Neural progenitor cell (in vitro differentiated cells): ENCODE measurements at regions not wholly inside any gene's neighbourhood (a gene's known extent, or its start where the extent isn't known, plus 50 kb on each side); places are given as distances from the start of the nearest gene placed in this dataset.

Experiments
- DNase-seq: peaks from one replicate; pipeline ENCODE4 v3.0.0-alpha.2; 2016; ENCODE audit warnings: low spot score
- H2AFZ ChIP-seq: fragments of 200-600 bp; sonication (generic); replicated peaks from 2 replicates; pipeline ENCODE4 v1.6.1; 2016; ENCODE audit warnings: antibody characterized with exemption
- H3F3A ChIP-seq: fragments of 200-600 bp; sonication (generic); 2 replicates; pipeline ENCODE4 v1.6.1; 2016; ENCODE audit warnings: antibody characterized with exemption, low read depth
- H3K27ac ChIP-seq: fragments of 200-600 bp; sonication (generic); 2 replicates; pipeline ENCODE4 v1.5.1; 2016; ENCODE audit warnings: mild to moderate bottlenecking
- H3K27me3 ChIP-seq: fragments of 200-600 bp; sonication (generic); 2 replicates; pipeline ENCODE4 v1.6.1; 2016; ENCODE audit warnings: mild to moderate bottlenecking, moderate library complexity
- H3K36me3 ChIP-seq: fragments of 200-600 bp; sonication (generic); 2 replicates; pipeline ENCODE4 v1.5.1; 2016
- H3K4me1 ChIP-seq: fragments of 200-600 bp; sonication (generic); 2 replicates; pipeline ENCODE4 v1.6.1; 2016; ENCODE audit warnings: mixed run types
- H3K4me2 ChIP-seq: fragments of 200-600 bp; sonication (generic); 2 replicates; pipeline ENCODE4 v1.6.1; 2016
- H3K4me3 ChIP-seq: fragments of 200-600 bp; sonication (generic); 2 replicates; pipeline ENCODE4 v1.5.1; 2016
- H3K79me2 ChIP-seq: fragments of 200-600 bp; sonication (generic); 2 replicates; pipeline ENCODE4 v1.6.1; 2016; ENCODE audit warnings: low read depth
- H3K9ac ChIP-seq: fragments of 200-600 bp; sonication (generic); 2 replicates; pipeline ENCODE4 v1.6.1; 2016
- H3K9me3 ChIP-seq: fragments of 200-600 bp; sonication (generic); 2 replicates; pipeline ENCODE4 v1.5.1; 2016; ENCODE audit warnings: low read depth
- H4K20me1 ChIP-seq: fragments of 200-600 bp; sonication (generic); 2 replicates; pipeline ENCODE4 v1.6.1; 2016; ENCODE audit warnings: low read depth
- H3K27ac Mint-ChIP-seq: 3 replicates; pipeline ENCODE4 v1.8.0; 2021; ENCODE audit warnings: mixed read lengths
- H3K27me3 Mint-ChIP-seq: 2 replicates; pipeline ENCODE4 v1.8.0; 2022; ENCODE audit warnings: low read depth, mild to moderate bottlenecking, inconsistent platforms, moderate library complexity, mixed read lengths; ENCODE audit not compliant: insufficient read depth
- H3K36me3 Mint-ChIP-seq: 3 replicates; pipeline ENCODE4 v1.8.0; 2021; ENCODE audit warnings: mixed read lengths
- H3K4me1 Mint-ChIP-seq: 3 replicates; pipeline ENCODE4 v1.8.0; 2021; ENCODE audit warnings: mixed read lengths
- H3K4me3 Mint-ChIP-seq: 3 replicates; pipeline ENCODE4 v1.8.0; 2021; ENCODE audit warnings: mild to moderate bottlenecking, moderate library complexity, mixed read lengths
- H3K9me3 Mint-ChIP-seq: 3 replicates; pipeline ENCODE4 v1.8.0; 2020; ENCODE audit warnings: mixed read lengths
- CTCF ChIP-seq: fragments of 200-600 bp; sonication (generic); IDR thresholded peaks from 2 replicates; pipeline ENCODE4 v1.5.1; 2017; ENCODE audit warnings: antibody characterized with exemption, mild to moderate bottlenecking
- EZH2 ChIP-seq: fragments of 200-600 bp; sonication (generic); IDR thresholded peaks from 2 replicates; pipeline ENCODE4 v1.6.1; 2017; ENCODE audit warnings: antibody characterized with exemption, mild to moderate bottlenecking, moderate library complexity
- EZH2phosphoT487 ChIP-seq: fragments of 200-600 bp; sonication (generic); IDR thresholded peaks from 2 replicates; pipeline ENCODE4 v1.6.1; 2017; ENCODE audit warnings: antibody characterized with exemption

GRCh38 chr20:40218971-40219370 is 470.1 kb downstream of the MAFB start:
- no peaks in the 10 kb centered on the region for H3K9me3 Mint-ChIP-seq
- TF ChIP-seq CTCF, result no peak
- TF ChIP-seq EZH2, result no peak
- no peak for TF ChIP-seq EZH2phosphoT487
- no peak overlapping the region for H3K27ac Mint-ChIP-seq

GRCh38 chr20:40218316-40218969 is 470.6 kb downstream of the MAFB start:
- H3K4me3 Mint-ChIP-seq, result no peak overlapping the region
- no peak overlapping the region for H3K4me3 ChIP-seq
- no peaks in the 10 kb centered on the region for H3K27me3 ChIP-seq
- no peaks in the 10 kb centered on the region for H3K36me3 ChIP-seq
- H3K4me1 ChIP-seq, result peaks cover 10% of the 10 kb centered on the region
- no peak overlapping the region for H3K9ac ChIP-seq
- no peak overlapping the region for H3K27ac ChIP-seq
- peak overlapping the region; percentile 66 for H2AFZ ChIP-seq
- H3K27me3 Mint-ChIP-seq, result peaks cover 3% of the 10 kb centered on the region
- no peaks in the 10 kb centered on the region for H3K9me3 Mint-ChIP-seq
- H3K9me3 ChIP-seq, result no peaks in the 10 kb centered on the region
- no peak overlapping the region for H3K4me2 ChIP-seq
- H3K4me1 Mint-ChIP-seq, result peaks cover 10% of the 10 kb centered on the region
- H3K36me3 Mint-ChIP-seq, result no peaks in the 10 kb centered on the region
- TF ChIP-seq EZH2phosphoT487 (no peak), CTCF (no peak), EZH2 (no peak)
- no peaks in the 10 kb centered on the region for H3K79me2 ChIP-seq
- peak; percentile 11 for DNase-seq
- no peak overlapping the region for H3K27ac Mint-ChIP-seq
- no peaks in the 10 kb centered on the region for H4K20me1 ChIP-seq
- no peaks in the 10 kb centered on the region for H3F3A ChIP-seq

More at GRCh38 chr20:40218971-40219370, 470.1 kb downstream of the MAFB start:
- Histone ChIP-seq H3K4me1 (peaks cover 10% of the 10 kb centered on the region), H3K27me3 (no peaks in the 10 kb centered on the region), H3K9me3 (no peaks in the 10 kb centered on the region), H3K27ac (no peak overlapping the region), H4K20me1 (no peaks in the 10 kb centered on the region), H2AFZ (no peak overlapping the region), H3K79me2 (no peaks in the 10 kb centered on the region), H3K9ac (no peak overlapping the region), H3F3A (no peaks in the 10 kb centered on the region), H3K36me3 (no peaks in the 10 kb centered on the region), H3K4me3 (no peak overlapping the region), H3K4me2 (no peak overlapping the region)
- H3K36me3 Mint-ChIP-seq, result no peaks in the 10 kb centered on the region
- H3K4me3 Mint-ChIP-seq, result no peak overlapping the region
- DNase-seq, result no peak
- peaks cover 3% of the 10 kb centered on the region for H3K27me3 Mint-ChIP-seq
- peaks cover 10% of the 10 kb centered on the region for H3K4me1 Mint-ChIP-seq

- TF ChIP-seq EZH2 (no peak), CTCF (no peak), EZH2phosphoT487 (no peak)
- H3K27me3 Mint-ChIP-seq, result no peaks in the 10 kb centered on the region
These were observed 481.4 kb downstream of the MAFB start for GRCh38 chr20:40207655-40208054.

More at GRCh38 chr20:40207655-40208054, 481.4 kb downstream of the MAFB start:
- Mint-ChIP-seq H3K27ac (no peak overlapping the region), H3K4me3 (no peak overlapping the region), H3K4me1 (no peaks in the 10 kb centered on the region), H3K36me3 (no peaks in the 10 kb centered on the region), H3K9me3 (peaks cover 10% of the 10 kb centered on the region)
- H3K36me3 ChIP-seq, result no peaks in the 10 kb centered on the region
- H3K27ac ChIP-seq, result no peak overlapping the region
- H3F3A ChIP-seq, result no peaks in the 10 kb centered on the region
- no peak overlapping the region for H2AFZ ChIP-seq
- H3K9me3 ChIP-seq, result no peaks in the 10 kb centered on the region
- H4K20me1 ChIP-seq, result no peaks in the 10 kb centered on the region
- no peak overlapping the region for H3K9ac ChIP-seq
- no peaks in the 10 kb centered on the region for H3K4me1 ChIP-seq
- no peaks in the 10 kb centered on the region for H3K79me2 ChIP-seq
- H3K27me3 ChIP-seq, result no peaks in the 10 kb centered on the region
- H3K4me3 ChIP-seq, result no peak overlapping the region
- no peak for DNase-seq
- H3K4me2 ChIP-seq, result no peak overlapping the region
